ENCODE measurements at regions not wholly inside any gene's neighbourhood (a gene's known extent, or its start where the extent isn't known, plus 50 kb on each side); places are given as distances from the start of the nearest gene placed in this dataset.

DNA sequence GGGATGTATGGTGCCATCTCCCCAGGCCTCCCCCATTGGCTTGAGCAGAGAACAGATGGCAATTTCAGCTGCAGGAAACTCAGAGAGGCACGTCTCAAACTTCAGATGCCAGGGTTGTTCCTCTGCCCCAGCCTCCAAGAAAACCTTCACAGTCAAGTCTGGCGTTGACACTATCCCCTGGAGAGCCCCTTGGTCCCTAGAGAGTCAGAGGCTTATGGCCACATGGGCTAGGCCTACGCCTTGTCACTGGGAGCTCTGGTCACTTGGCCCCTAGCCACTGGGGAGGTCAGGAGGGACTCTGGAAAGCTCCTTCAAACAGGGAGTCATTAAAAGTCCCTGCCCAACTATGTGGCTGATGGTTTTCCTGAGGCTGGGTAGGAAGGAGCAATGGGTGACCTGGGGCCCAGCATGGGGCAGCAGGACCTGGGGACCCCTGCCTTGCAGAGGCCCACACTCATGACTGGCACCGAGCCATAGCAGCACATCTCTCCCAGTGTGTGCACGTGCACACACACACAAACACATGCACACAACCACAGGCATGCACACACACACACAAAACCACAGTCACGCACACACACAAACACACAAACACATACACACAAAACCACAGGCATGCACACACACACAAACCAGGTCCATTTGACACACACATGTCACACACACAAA, 144.2 kb downstream of the GADD45G start:
- DNase-seq, result no peak

DNA sequence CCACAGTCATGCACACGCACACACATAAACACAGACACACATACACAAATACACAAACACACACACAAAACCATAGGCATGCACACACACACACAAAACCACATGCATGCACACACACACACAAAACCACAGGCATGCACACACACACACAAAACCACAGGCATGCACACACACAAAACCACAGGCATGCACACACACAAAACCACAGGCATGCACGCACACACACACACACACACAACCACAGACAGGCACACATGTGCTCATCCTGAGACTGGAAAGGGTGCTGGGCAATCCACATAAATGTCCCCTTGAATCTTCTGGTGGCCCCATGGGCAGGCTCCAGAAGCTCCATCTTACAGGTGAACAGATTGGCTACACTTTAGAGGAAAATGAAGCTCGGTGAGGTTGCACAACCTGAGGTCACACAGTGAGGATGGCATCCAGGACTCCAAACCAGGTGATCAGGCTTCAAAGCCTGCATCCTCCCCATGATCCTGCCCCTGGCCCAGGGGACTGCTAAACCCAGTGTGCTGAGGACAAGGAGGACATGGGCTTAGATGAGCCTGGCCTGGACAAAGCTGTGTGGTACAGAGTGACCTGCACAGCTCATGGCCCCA, 144.8 kb downstream of the GADD45G start:
- DNase-seq, result no peak

DNA sequence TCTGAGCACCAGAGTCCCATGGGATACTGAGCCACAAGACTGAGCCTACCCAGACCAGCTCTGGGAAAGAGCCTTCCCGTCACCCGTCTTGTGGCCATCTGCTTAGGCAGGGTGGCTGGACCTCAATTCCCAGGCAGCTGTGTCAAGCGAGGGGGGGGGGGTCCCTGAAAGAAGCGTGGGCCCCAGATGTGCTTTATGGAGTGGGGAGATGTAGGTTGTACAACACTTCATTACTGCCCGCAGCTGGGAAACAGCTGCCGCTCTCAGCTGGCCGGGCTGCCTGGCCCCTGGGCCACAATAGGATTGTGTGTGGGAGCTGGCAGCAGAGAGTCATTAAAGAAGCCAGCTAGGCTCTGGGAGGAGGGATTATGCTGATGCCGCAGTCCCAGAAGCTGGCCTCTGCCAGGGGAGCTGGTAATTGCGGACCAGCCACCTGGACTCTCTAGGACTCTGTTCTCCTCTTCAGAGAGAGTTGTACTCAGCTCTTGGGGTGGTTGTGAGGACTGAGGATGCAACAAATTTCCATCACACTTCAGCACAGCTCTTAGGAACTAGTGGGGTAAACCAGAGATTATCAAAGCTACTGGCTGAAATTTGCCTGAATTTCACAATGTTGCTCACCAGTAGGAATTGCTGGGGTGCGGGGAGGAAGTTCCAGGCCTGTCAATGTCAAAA, 145.4 kb downstream of the GADD45G start:
- no peak for DNase-seq

DNA sequence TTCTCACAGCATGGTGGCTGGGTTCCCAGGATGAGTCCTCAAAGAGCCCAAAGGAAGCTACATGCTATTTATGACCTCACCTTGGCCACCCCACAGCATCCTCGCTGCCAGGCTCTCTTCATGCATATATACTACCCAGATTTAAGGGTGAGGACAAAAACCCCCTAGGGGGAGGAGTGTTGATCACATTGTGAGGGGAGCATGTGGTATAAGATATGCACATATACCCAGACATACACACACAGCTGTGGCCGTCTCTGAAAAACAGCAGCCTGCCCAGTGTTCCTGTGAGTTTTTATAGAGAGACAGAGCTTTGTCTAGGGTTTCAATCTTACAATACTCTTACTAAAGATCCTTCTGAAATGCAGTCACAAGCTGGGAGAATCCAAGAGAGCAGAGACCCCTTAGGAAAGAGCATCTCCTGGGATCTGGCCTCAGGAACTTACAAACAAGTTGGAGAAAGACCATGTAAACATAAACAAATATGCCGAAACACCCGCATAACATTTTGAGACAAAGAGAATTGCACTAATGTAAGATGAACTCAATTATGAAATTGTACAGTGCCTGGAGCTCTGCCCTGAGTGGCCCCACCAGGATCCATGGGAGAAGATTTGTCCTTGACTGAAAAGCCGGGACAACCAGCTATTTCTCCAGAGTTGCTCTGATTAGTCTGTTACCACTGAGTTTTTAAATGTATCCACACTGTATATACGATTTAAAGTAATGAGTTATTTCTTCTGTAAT, 146.4 kb downstream of the GADD45G start:
- no peak for DNase-seq

DNA sequence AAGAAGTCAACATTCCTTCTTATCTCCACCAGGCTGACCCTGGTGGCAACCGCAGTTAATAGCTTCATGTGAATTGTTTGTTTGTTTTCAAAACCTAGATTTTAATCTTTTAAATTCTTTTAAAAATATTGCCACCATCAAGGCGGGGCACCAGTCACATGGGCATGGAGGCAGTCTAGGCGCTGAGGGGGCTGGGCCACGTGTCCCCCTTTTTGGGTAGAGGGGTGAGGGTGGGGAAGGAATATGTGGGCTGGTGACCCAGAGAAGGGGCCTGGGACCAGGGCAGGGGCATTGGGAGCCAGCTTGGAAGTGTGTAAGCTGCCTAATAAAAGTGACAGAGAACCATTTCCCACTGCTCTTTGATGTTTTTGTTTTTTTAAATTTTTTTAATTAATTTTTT, 147.3 kb downstream of the GADD45G start:
- no peak for DNase-seq

DNA sequence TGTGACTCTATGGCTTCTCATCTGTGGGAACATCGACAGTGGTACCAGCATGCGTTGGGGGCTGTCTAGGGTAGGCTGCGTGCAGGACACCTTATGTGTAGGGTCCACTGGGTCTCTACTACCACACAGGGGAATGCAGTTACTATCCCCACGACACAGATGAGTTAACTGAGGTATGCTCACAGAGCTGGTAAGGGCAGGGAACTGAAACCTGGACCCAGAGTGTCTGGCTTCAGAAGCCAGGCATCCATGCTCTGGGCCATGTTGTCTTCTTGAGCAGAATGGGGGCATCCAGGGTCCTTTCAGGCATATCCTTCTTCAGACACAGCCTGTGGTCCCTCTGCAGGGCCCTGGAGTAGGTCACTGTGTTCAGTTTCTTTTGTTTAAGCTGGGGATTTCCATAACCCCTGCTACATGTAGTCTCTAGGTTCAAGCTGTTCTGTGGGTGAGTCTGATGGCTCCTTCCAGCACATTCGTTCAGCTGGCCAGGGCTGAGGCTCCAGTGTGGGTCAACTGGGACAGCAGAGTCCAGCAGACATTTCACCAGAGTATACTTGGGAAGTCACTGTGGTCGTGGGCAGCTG, 148.8 kb downstream of the GADD45G start:
- DNase-seq, result no peak

DNA sequence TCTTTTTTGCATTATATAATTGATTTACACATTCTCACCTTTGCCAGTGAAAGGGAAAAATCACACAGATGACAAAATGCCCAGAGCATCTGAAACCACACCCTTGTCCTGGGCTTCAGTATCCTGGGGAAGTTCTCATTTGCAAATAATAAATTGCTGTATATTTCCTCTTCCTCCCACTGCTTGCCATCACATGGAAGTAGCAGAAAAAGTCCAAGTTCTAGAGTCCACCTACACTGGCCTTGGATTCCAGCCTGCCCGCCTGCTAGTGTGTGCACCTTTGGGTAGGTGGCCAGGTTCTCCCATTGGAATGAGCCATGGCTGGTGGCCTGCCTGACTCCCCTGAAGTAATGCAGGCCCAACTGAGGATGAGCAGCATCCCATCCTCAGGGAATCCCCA, 149.4 kb downstream of the GADD45G start:
- DNase-seq, result no peak

DNA sequence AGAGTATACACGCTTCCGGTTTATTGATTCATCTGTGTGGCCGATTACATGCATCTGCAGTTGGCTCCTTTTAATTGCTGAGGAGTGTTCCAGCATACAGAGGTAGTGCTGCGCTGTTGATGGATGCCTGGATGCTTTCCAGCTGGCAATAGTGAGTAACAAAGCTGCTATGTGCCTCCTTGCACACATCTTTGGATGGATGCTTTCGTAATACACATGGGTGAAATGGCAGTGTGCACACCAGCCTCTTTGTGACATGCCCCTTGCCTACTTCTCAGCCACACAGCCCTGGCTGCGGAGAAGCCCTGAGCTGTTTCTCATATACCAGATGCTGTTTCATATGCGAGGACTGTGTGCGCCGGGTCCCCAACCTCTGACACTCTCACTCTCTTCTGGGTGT, 151.0 kb downstream of the GADD45G start:
- DNase-seq, result no peak

DNA sequence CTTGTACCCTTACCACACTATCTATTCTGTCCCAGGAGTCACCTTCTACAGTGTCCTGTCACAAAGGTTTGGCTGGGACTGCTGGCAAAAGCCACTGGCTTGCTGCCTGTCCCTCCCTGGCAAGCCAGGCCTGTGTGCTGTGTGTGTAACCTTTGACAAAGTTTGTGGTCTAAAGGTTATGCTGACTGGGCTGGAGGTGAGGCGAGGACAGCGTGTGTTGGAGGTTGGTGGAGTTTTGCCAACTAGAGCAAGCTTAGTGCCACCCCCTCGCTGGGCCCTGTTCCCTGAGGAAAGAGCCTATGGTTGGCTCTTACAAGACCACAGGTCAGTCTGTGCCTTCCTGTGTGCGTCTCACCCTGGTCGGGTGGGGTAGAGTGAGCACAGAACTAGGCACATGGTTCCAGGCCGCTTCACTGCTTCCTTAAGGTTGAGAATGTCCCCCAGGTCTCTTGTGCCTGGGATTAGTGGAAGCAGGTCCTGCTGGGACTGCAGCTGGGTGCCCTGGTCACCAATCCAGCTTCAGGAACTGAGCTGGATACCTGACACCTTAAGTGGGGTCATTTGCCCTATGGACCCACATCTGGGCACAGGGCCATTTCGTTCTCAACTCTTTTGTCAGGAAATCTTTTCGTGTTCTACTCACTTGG, 152.2 kb downstream of the GADD45G start:
- no peak for DNase-seq

DNA sequence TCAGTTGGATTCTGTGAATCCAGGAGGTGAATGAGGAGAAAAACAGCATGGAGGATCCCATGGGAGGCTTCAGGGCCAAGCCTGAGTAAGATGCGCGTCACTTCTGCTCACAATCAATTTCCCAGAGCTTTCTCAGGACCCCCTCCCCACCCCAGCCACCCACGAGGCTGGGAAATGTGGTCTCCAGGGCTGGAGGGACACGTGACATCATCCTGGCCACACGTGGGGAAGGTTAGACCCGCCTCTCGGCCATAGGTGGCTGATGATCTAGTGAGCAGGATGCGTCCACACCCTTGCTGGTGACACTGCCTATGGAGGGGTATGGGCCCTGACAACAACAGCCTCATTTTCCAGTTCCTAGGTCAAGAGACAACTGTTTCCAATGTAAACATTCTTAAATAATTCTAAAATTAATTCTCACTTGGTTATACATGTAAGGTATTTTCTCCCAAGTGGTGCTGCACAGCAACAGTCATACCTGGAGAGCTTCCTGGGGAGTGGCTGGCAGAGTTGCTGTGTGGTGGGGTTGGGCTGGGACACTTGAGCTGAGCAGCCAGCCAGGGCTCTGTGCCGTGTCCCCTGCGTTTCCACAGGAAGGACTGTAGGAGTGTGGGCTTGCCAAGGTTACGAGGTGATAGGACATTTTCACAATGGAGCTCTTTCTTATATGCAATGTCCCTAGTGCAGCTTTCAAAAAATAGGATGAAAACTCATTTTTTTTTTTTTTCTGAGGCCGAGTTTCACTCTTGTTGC, 153.1 kb downstream of the GADD45G start:
- DNase-seq, result no peak

DNA sequence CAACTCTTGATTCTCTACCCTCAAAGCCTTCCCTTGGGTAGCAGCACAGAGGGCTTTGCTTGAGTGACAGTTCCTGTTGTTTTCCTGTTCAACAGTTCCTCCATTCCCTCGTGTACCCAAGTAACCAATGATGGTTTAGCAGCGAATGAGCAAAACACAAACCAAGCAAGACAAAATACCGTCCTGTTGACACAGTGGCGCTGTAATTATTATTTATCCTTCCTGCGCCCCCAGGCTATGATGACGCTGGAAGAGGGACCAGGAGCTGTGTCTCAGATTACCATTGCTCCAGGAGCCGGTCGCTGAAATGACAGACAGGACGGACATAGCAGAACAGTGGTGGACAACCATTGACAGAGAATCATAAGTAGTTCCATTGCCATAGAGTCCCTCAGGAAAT, 154.8 kb downstream of the GADD45G start:
- no peak for DNase-seq

DNA sequence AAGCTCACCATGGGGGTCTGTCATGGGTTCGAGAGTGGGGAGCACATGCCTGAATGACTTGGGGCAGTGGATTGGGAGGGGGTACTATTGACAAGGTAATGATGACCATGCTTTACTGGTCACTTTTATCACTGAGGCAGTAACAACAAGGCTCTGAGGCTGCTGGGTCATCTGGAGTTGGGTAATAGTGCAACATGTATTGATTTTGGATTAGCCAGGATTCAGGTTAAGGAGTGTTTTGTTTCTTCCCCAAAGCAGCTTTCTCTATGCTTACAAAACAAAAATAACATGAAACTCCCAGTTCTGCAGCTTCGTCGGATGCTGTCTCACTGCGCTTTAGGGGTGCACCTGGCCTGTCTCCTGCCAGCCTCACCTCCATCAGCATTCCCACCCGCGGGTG, 155.3 kb downstream of the GADD45G start:
- DNase-seq, result no peak

DNA sequence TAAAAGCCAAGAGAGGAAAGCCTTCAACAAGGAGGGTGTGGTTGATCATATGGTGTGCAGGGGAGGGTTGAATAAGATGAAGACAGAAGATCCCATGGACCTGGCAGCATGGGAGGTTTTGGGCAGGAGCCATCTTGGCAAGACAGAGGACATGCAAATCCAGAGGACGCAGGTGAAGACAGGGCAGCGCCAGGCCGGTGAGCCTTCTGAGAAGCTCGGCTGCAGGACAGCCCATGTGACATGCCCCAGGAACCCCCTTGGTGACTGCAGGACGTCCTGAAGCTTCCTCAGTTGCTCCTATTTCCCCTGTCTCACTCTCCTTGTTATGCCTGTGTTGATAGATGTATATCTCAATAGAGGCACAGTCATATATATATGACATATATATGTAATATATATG, 159.4 kb downstream of the GADD45G start:
- DNase-seq, result no peak

DNA sequence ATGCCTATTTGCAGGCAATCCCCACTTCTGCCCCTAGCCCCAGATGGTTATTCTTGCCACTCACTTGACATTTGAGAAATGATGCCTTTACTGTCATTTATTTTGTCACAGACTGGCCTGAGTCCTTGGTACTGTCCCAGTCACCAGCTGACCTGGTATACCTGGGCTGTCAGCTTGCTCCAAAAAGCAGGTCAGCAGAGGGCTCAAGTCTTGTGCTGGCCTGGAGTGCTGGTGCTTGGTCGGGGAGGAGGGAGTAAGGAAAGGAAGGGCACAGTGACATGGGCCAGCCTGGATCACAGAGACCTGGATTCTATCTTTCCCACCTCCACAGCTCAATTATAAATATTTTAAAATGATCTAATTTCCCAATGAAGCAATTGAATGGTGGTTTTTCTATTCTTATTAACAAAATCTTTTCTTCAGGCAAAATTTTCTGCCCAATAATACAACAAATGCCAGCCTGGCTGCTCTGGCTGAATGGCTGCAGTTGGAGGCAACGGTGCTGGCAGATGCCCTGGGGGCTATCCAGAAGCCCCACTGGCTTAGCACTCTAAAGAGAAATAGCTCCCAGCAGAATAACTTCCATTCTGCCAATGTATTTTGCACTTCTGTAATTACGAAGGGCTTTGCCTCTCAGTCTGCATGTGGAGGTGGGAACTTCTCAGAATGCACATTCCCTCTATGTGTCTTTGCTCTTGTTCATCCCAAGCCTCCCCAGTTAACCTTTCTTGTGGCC, 160.6 kb downstream of the GADD45G start:
- no peak for DNase-seq

DNA sequence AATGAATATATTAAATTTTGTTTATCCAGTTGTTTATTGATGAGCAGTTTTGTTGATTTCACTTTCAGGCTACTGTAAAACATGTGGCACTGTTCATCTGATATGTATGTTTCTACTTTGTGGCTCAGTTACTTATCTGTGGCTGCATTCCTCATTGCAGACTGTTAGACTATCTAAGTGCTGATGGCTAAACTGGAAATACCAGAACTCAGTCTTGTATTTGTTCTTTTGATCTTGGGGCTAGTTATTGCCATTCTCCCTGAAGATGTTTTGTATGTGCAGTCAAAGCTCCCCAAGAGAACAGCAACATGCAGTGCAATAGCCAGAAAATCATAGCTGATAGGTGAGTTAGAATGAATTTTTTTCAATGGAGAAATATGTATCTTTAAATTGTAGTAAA, 162.2 kb downstream of the GADD45G start:
- no peak for DNase-seq

DNA sequence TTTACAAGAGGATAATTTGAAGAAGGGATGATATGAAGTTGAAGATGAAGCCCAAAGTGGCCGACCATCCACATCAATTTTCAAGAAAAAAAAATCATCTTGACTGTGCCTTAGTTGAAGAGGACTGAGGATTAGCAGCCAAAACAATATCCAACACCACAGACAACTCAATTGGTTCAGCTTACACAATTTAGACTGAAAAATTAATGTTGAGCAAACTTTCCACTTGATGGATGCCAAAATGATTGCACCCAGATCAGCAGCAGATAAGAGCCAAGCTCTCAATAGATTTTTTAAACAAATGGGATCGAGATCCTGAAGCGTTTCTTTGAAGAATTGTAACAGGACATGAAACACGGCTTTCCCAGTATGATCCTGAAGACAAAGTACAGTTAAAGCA, 163.2 kb downstream of the GADD45G start:
- DNase-seq, result no peak

DNA sequence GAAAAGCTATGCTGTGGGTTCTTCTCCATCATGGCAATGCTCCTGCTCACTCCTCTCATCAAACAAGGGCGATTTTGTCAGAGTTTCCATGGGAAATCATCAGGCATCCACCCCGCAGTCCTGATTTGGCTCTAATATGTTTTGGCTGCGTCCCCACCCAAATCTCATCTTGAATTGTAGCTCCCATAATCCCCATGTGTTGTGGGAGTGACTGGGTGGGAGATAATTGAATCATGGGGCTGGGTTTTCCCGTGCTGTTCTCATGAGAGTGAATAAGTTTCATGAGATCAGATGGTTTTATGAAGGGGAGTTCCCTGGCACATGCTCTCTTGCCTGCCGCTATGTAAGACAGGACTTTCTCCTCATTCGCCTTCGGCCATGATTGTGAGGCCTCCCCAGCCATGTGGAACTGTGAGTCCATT, 163.8 kb downstream of the GADD45G start:
- DNase-seq, result no peak

DNA sequence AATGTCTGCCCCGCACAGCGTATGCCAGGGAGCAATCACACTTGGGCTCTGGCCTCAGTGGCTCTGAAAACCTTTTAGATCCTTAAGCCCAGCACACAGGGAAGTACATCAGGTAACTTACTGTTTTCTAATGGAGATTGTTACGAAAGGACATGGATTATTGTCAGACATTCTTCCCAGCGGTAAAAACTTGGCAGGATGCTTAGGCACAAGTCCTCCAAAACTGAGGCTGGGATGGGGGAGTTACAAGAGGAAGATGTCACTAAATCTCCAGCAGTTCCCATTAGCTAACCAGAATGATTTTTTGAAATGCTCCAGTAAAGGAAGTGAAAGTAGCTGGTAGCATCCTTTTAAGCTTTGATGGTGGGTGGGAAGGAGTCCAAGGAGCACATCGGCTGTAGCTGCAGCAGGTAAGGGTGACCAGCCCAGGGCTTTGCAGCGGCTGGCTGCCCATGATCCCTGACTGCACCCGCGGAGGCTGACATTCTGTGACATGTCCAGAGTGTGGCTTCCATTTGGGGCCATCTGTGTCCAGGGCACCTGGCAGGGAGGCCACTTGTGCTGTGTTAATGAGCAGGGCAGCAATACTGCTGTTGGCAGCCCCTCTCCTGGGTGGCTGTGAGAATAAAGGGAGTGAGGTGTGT, 165.8 kb downstream of the GADD45G start:
- no peak for DNase-seq

DNA sequence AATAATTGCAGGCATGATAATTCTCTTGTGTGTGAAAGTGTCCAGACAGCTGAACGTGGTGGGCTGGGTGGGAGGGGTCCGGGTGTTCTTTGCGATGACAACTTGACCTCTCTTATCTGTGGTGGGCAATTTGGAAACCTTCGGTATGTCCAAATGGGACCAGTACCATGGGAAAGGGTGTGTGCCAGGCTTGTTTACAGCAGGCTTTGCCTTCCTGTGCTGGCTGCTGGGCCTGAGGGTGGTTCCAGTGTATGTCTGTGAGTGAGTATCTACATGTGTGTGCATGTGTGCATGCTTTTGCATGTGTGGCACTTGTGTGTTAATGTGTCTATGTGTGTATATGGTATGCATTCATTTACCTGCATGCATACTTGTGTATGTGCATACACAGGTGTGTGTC, 166.4 kb downstream of the GADD45G start:
- no peak for DNase-seq

DNA sequence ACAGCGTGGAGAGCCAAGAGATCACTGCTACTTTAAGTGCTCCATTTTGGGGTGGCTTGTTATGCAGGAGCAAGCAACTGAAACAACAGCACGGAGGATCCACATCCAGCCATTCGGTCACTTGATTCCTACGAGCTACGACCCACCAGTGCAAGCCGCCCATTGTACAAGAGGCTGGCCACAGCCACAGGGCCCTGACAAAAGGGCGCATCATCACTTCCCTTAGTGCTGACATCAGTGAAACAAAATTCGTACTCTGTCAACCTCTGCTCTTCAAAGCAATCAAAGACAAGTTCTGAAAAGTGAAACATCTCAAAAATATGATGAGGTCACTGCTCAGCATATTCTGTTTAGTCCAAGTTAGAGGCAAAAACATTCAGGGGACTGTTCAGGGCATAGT, 168.4 kb downstream of the GADD45G start:
- no peak for DNase-seq

DNA sequence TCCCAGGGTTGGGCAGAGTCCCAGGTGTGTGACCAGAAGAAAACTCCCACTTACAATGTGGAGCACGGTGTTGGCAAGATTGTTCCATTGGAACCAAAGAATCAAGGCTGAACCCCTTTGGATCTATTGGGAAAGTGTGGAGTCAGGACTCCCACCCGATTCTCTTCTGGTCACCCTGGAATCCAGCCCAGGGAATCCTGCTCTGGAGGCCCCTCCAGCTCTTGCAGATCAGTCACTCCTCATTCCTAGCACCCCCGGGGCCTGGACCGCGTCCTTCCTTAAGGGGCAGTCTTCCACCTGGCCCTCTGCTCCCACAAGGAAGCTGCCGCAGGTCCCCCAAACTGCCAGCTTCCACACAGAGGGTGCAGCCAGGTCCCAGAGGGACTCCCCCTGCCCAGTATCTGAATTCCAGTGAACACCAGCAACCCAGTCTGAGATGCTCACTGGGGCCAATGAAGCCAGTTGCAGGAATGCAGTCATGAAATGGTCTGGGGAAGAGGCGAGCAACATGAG, 170.1 kb downstream of the GADD45G start:
- DNase-seq, result no peak
